SK-N-SH (cell line): ENCODE measurements at regions not wholly inside any gene's neighbourhood (a gene's known extent, or its start where the extent isn't known, plus 50 kb on each side); places are given as distances from the start of the nearest gene placed in this dataset.

Experiments
- CTCF ChIA-PET: fragments of 300-600, 350-600 bp; formaldehyde crosslinking; extraction: SDS; loops from one replicate; lab custom pipeline; 2021; lab: Yijun Ruan, JAX
- POLR2A ChIA-PET: fragments of 350-600 bp; sonication (Branson Sonifier 250); formaldehyde crosslinking; extraction: SDS; loops from one replicate; lab custom pipeline; 2020; ENCODE audit warnings: antibody characterized with exemption, inconsistent platforms; lab: Yijun Ruan, JAX
- DNase-seq: peaks from one replicate; pipeline ENCODE4 v3.0.0; 2012
- H2AFZ ChIP-seq: fragments of 200-600 bp; sonication (generic); 2 replicates; pipeline ENCODE4 v1.8.1; 2016; ENCODE audit warnings: antibody characterized with exemption, mild to moderate bottlenecking, low read depth
- H3F3A ChIP-seq: fragments of 200-600 bp; sonication (generic); replicated peaks from 2 replicates; pipeline ENCODE3; 2016; ENCODE audit warnings: antibody characterized with exemption, mild to moderate bottlenecking; ENCODE audit not compliant: insufficient read depth
- H3K27ac ChIP-seq, 2 experiments: fragments of 200-500 bp in 1 of 2; fragments of 200-600 bp in 1 of 2; sonication (Bioruptor generic) in 1 of 2; sonication (generic), shearing (Covaris generic) in 1 of 2; 2 replicates each; pipeline versions ENCODE4 v1.5.1 to v1.6.1; 2014 to 2016; ENCODE audit warnings: low read depth in 2 of 2, inconsistent platforms in 1 of 2, low read length in 1 of 2, mild to moderate bottlenecking in 1 of 2, mixed read lengths in 1 of 2
- H3K27me3 ChIP-seq: fragments of 200-600 bp; sonication (generic), shearing (Covaris generic); 2 replicates; pipeline ENCODE4 v1.6.1; 2016; ENCODE audit warnings: mixed run types; ENCODE audit not compliant: insufficient read depth
- H3K36me3 ChIP-seq, 2 experiments: fragments of 200-500 bp in 1 of 2; fragments of 200-600 bp in 1 of 2; sonication (Bioruptor generic) in 1 of 2; sonication (generic) in 1 of 2; replicated peaks in 1 of 2; 2 replicates each; pipeline versions ENCODE3 to v1.5.1; 2014 to 2016; ENCODE audit warnings: low read length in 1 of 2, mild to moderate bottlenecking in 1 of 2; ENCODE audit not compliant: insufficient read depth in 2 of 2, control insufficient read depth in 1 of 2
- H3K4me1 ChIP-seq, 2 experiments: fragments of 200-500 bp in 1 of 2; fragments of 200-600 bp in 1 of 2; sonication (Bioruptor generic) in 1 of 2; sonication (generic), shearing (Covaris generic) in 1 of 2; 2 replicates each; pipeline versions ENCODE4 v1.5.1 to v1.6.1; 2014 to 2016; ENCODE audit warnings: low read depth in 1 of 2, low read length in 1 of 2, mixed run types in 1 of 2; ENCODE audit not compliant: insufficient read depth in 2 of 2, control insufficient read depth in 1 of 2
- H3K4me2 ChIP-seq: fragments of 200-600 bp; sonication (generic), shearing (Covaris generic); 2 replicates; pipeline ENCODE4 v1.6.1; 2017; ENCODE audit warnings: mixed run types
- H3K4me3 ChIP-seq, 2 experiments: fragments of 200-500 bp in 1 of 2; fragments of 200-600 bp in 1 of 2; sonication (Bioruptor generic) in 1 of 2; sonication (generic), shearing (Covaris generic) in 1 of 2; 2 replicates each; pipeline versions ENCODE4 v1.5.1 to v1.8.1; 2014 to 2016; ENCODE audit warnings: low read depth in 2 of 2, inconsistent platforms in 1 of 2, low read length in 1 of 2, mild to moderate bottlenecking in 1 of 2, mixed read lengths in 1 of 2, moderate library complexity in 1 of 2
- H3K79me2 ChIP-seq: fragments of 200-600 bp; sonication (generic); 2 replicates; pipeline ENCODE4 v1.8.1; 2017; ENCODE audit warnings: mild to moderate bottlenecking; ENCODE audit not compliant: insufficient read depth
- H3K9ac ChIP-seq: fragments of 200-600 bp; sonication (generic); 2 replicates; pipeline ENCODE4 v1.6.1; 2017; ENCODE audit warnings: mixed run types
- H3K9me2 ChIP-seq: fragments of 200-600 bp; sonication (generic); 2 replicates; pipeline ENCODE4 v1.6.1; 2017; ENCODE audit warnings: mixed run types
- H3K9me3 ChIP-seq: fragments of 200-600 bp; sonication (generic); 2 replicates; pipeline ENCODE4 v1.6.1; 2017; ENCODE audit warnings: mixed run types, mild to moderate bottlenecking, moderate library complexity
- H4K20me1 ChIP-seq: fragments of 200-600 bp; sonication (generic); 2 replicates; pipeline ENCODE4 v1.6.1; 2017; ENCODE audit warnings: mild to moderate bottlenecking, mixed run types; ENCODE audit not compliant: insufficient read depth
- EP300 ChIP-seq, 2 experiments: IDR thresholded peaks; 2 replicates each; pipeline versions ENCODE4 v1.4.0 to v1.6.1; 2012; ENCODE audit warnings: borderline replicate concordance in 1 of 2, low read depth in 1 of 2, low read length in 1 of 2
- FOSL2 ChIP-seq: IDR thresholded peaks from 2 replicates; pipeline ENCODE4 v1.4.0; 2012; ENCODE audit warnings: low read depth, mild to moderate bottlenecking, moderate library complexity, borderline replicate concordance
- FOXJ3 ChIP-seq: sonication (generic); formaldehyde crosslinking; IDR thresholded peaks from 2 replicates; pipeline ENCODE4 v1.5.1; 2020; ENCODE audit warnings: mild to moderate bottlenecking, missing genetic modification reagents
- GATA2 ChIP-seq: sonication (generic); formaldehyde crosslinking; IDR thresholded peaks from 2 replicates; pipeline ENCODE4 v1.5.0; 2020; ENCODE audit warnings: mild to moderate bottlenecking, missing genetic modification reagents
- MEF2A ChIP-seq: IDR thresholded peaks from 2 replicates; pipeline ENCODE4 v1.4.0; 2012; ENCODE audit warnings: low read depth, borderline replicate concordance
- NFIC ChIP-seq: IDR thresholded peaks from 2 replicates; pipeline ENCODE4 v1.4.0; 2012; ENCODE audit warnings: borderline replicate concordance
- NRF1 ChIP-seq: IDR thresholded peaks from 2 replicates; pipeline ENCODE4 v1.6.1; 2012; ENCODE audit warnings: low read depth, mild to moderate bottlenecking, low read length
- PBX3 ChIP-seq: IDR thresholded peaks from 2 replicates; pipeline ENCODE4; 2012
- POLR2AphosphoS5 ChIP-seq: IDR thresholded peaks from 2 replicates; pipeline ENCODE4 v1.6.1; 2012; ENCODE audit warnings: low read depth, low read length
- RAD21 ChIP-seq: IDR thresholded peaks from 2 replicates; pipeline ENCODE4 v1.6.1; 2012; ENCODE audit warnings: mild to moderate bottlenecking, low read length
- RXRA ChIP-seq: IDR thresholded peaks from 2 replicates; pipeline ENCODE4 v1.4.0; 2012; ENCODE audit warnings: low read depth, mild to moderate bottlenecking, borderline replicate concordance
- SMC3 ChIP-seq: IDR thresholded peaks from 2 replicates; pipeline ENCODE4 v1.6.1; 2012; ENCODE audit warnings: low read depth, low read length, improper control_type of control experiment
- TAF1 ChIP-seq: IDR thresholded peaks from 2 replicates; pipeline ENCODE4 v1.6.1; 2012; ENCODE audit warnings: low read depth, mild to moderate bottlenecking, low read length, moderate library complexity, borderline replicate concordance
- TEAD4 ChIP-seq: IDR thresholded peaks from 2 replicates; pipeline ENCODE4 v1.4.0; 2012; ENCODE audit warnings: mild to moderate bottlenecking, borderline replicate concordance; ENCODE audit not compliant: insufficient read depth
- USF1 ChIP-seq: IDR thresholded peaks from 2 replicates; pipeline ENCODE4 v1.4.0; 2012; ENCODE audit warnings: low read depth, borderline replicate concordance
- YY1 ChIP-seq: IDR thresholded peaks from 2 replicates; pipeline ENCODE4 v1.4.0; 2012; ENCODE audit warnings: low read depth, mild to moderate bottlenecking
- WGBS: methylation state at CpG from one replicate; pipeline ENCODE4 v1.1.6; 2017; ENCODE audit warnings: low lambda C conversion rate; 5-methylcytosine and 5-hydroxymethylcytosine counted together
- TF ChIP-seq, protein P1 (sequence below): fragments of 150-350 bp; IDR thresholded peaks from 2 replicates; pipeline ENCODE4 v1.6.1; 2017; ENCODE audit warnings: antibody characterized with exemption, low read length, low read depth, borderline replicate concordance
- TF ChIP-seq, protein P2 (sequence below): IDR thresholded peaks from 2 replicates; pipeline ENCODE4 v1.4.0; 2012; ENCODE audit warnings: low read depth, borderline replicate concordance
- TF ChIP-seq, protein P3 (sequence below): fragments of 150-350 bp; IDR thresholded peaks from 2 replicates; pipeline ENCODE4 v1.6.1; 2016; ENCODE audit warnings: mild to moderate bottlenecking, low read depth, low read length
- TF ChIP-seq, protein P4 (sequence below): fragments of 200-600 bp; sonication (generic); IDR thresholded peaks from 2 replicates; pipeline ENCODE4 v1.6.1; 2017; ENCODE audit warnings: antibody characterized with exemption, mild to moderate bottlenecking, moderate library complexity

DNA sequence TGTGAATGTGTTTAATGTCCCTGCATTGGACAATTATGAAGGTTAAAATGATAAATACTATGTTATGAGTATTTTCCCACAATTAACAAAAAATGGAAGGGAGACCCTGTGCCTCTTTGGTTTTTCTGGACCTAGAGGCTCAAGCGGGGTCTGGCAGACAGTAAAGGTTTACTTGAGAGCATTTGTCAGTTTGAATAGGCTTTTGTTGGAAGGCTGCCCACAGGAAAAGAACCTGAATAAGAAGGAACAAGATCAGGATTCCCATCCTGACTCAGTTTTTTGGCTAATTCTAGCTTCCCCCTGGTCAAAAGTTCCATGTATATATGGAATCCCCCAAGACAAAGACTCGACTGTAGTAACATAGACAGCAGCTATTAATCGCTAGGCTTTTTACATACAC lies 150.9 kb upstream of the JUN start:
- Histone ChIP-seq H3K9me3 (no peaks in the 10 kb centered on the region), H4K20me1 (no peaks in the 10 kb centered on the region)
- WGBS: 87% methylated on average over 3 of the region's 3 CpGs

More for the DNA sequence above, 150.9 kb upstream of the JUN start:
- Histone ChIP-seq H3K79me2 (no peaks in the 10 kb centered on the region), H3K4me1 (peaks cover 3 to 12% of the 10 kb centered on the region in 2 experiments; a peak in 2 of 4 replicates), H3F3A (peaks cover 13% of the 10 kb centered on the region), H3K9ac (no peak overlapping the region), H3K9me2 (no peaks in the 10 kb centered on the region), H3K36me3 (no peaks in the 10 kb centered on the region), H3K4me2 (no peak overlapping the region), H3K27ac (no peak overlapping the region), H3K27me3 (no peaks in the 10 kb centered on the region), H2AFZ (no peak overlapping the region), H3K4me3 (no peak overlapping the region)
- POLR2A ChIA-PET: no interaction called here
- TF ChIP-seq NFIC (no peak), USF1 (no peak), YY1 (no peak), FOXJ3 (CRISPR knock-in tag) (no peak), GATA2 (no peak), PBX3 (no peak), NRF1 (no peak), TAF1 (no peak), MEF2A (no peak), TEAD4 (no peak), SMC3 (no peak), FOSL2 (no peak), RXRA (no peak), POLR2AphosphoS5 (no peak), RAD21 (no peak), EP300 (IDR thresholded peaks at IDR 0.05; ENCODE audit: borderline replicate concordance in 1 of 2, low read depth in 1 of 2, low read length in 1 of 2) (no peak)
- TF ChIP-seq, protein P1, sequence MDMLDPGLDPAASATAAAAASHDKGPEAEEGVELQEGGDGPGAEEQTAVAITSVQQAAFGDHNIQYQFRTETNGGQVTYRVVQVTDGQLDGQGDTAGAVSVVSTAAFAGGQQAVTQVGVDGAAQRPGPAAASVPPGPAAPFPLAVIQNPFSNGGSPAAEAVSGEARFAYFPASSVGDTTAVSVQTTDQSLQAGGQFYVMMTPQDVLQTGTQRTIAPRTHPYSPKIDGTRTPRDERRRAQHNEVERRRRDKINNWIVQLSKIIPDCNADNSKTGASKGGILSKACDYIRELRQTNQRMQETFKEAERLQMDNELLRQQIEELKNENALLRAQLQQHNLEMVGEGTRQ: no peak
- TF ChIP-seq, protein P2, sequence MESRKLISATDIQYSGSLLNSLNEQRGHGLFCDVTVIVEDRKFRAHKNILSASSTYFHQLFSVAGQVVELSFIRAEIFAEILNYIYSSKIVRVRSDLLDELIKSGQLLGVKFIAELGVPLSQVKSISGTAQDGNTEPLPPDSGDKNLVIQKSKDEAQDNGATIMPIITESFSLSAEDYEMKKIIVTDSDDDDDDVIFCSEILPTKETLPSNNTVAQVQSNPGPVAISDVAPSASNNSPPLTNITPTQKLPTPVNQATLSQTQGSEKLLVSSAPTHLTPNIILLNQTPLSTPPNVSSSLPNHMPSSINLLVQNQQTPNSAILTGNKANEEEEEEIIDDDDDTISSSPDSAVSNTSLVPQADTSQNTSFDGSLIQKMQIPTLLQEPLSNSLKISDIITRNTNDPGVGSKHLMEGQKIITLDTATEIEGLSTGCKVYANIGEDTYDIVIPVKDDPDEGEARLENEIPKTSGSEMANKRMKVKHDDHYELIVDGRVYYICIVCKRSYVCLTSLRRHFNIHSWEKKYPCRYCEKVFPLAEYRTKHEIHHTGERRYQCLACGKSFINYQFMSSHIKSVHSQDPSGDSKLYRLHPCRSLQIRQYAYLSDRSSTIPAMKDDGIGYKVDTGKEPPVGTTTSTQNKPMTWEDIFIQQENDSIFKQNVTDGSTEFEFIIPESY: no peak
- TF ChIP-seq, protein P3, sequence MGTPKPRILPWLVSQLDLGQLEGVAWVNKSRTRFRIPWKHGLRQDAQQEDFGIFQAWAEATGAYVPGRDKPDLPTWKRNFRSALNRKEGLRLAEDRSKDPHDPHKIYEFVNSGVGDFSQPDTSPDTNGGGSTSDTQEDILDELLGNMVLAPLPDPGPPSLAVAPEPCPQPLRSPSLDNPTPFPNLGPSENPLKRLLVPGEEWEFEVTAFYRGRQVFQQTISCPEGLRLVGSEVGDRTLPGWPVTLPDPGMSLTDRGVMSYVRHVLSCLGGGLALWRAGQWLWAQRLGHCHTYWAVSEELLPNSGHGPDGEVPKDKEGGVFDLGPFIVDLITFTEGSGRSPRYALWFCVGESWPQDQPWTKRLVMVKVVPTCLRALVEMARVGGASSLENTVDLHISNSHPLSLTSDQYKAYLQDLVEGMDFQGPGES: no peak
- TF ChIP-seq, protein P4, sequence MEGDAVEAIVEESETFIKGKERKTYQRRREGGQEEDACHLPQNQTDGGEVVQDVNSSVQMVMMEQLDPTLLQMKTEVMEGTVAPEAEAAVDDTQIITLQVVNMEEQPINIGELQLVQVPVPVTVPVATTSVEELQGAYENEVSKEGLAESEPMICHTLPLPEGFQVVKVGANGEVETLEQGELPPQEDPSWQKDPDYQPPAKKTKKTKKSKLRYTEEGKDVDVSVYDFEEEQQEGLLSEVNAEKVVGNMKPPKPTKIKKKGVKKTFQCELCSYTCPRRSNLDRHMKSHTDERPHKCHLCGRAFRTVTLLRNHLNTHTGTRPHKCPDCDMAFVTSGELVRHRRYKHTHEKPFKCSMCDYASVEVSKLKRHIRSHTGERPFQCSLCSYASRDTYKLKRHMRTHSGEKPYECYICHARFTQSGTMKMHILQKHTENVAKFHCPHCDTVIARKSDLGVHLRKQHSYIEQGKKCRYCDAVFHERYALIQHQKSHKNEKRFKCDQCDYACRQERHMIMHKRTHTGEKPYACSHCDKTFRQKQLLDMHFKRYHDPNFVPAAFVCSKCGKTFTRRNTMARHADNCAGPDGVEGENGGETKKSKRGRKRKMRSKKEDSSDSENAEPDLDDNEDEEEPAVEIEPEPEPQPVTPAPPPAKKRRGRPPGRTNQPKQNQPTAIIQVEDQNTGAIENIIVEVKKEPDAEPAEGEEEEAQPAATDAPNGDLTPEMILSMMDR: no peak
- no peak for DNase-seq
- CTCF ChIA-PET: interaction anchor here (0.6 kb wide), 1 partner anchor 215 kb away, joined by 3 read pairs; no protein-coding TSS in a partner anchor
